Nephron progenitor cell (in vitro differentiated cells): ENCODE measurements at regions not wholly inside any gene's neighbourhood (a gene's known extent, or its start where the extent isn't known, plus 50 kb on each side); places are given as distances from the start of the nearest gene placed in this dataset.

ENCODE experiments used
- DNase-seq: peaks from one replicate; pipeline ENCODE4 v3.0.0; 2021
- H3K27ac Mint-ChIP-seq: 2 replicates; pipeline ENCODE4 v1.8.0; 2021; ENCODE audit warnings: mild to moderate bottlenecking, moderate library complexity, mixed read lengths
- H3K27me3 Mint-ChIP-seq: 2 replicates; pipeline ENCODE4 v1.8.0; 2021; ENCODE audit warnings: mild to moderate bottlenecking, low read depth, mixed read lengths; ENCODE audit not compliant: poor library complexity
- H3K36me3 Mint-ChIP-seq: 2 replicates; pipeline ENCODE4 v1.8.0; 2021; ENCODE audit warnings: low read depth, mixed read lengths
- H3K4me1 Mint-ChIP-seq: 2 replicates; pipeline ENCODE4 v1.8.0; 2021; ENCODE audit warnings: mixed read lengths
- H3K4me3 Mint-ChIP-seq: 2 replicates; pipeline ENCODE4 v1.8.0; 2021; ENCODE audit warnings: mild to moderate bottlenecking, moderate library complexity, mixed read lengths
- H3K9me3 Mint-ChIP-seq: 2 replicates; pipeline ENCODE4 v1.8.0; 2021; ENCODE audit warnings: mild to moderate bottlenecking, moderate library complexity, mixed read lengths
- CTCF ChIP-seq: fragments of 200-600 bp; sonication (generic); IDR thresholded peaks from 2 replicates; pipeline ENCODE4 v1.5.0; 2021; ENCODE audit warnings: antibody characterized with exemption

GRCh38 chr7:13442226-13442625 lies 547.2 kb downstream of the ETV1 start:
- no peak for TF ChIP-seq CTCF
- H3K27ac Mint-ChIP-seq: no peak overlapping the region
- no peaks in the 10 kb centered on the region for H3K36me3 Mint-ChIP-seq
- H3K4me1 Mint-ChIP-seq: no peaks in the 10 kb centered on the region
- H3K27me3 Mint-ChIP-seq: no peaks in the 10 kb centered on the region
- no peak overlapping the region for H3K4me3 Mint-ChIP-seq
- no peak for DNase-seq
- H3K9me3 Mint-ChIP-seq: no peaks in the 10 kb centered on the region

- no peak overlapping the region for H3K27ac Mint-ChIP-seq
- no peak for TF ChIP-seq CTCF
- H3K36me3 Mint-ChIP-seq: no peaks in the 10 kb centered on the region
- no peaks in the 10 kb centered on the region for H3K9me3 Mint-ChIP-seq
- H3K4me1 Mint-ChIP-seq: no peaks in the 10 kb centered on the region
- no peak for DNase-seq
- H3K27me3 Mint-ChIP-seq: no peaks in the 10 kb centered on the region
- H3K4me3 Mint-ChIP-seq: no peak overlapping the region
Observed at GRCh38 chr7:13447637-13448036, 541.8 kb downstream of the ETV1 start.

- TF ChIP-seq CTCF: no peak
- no peaks in the 10 kb centered on the region for H3K4me1 Mint-ChIP-seq
- no peak overlapping the region for H3K27ac Mint-ChIP-seq
- H3K4me3 Mint-ChIP-seq: no peak overlapping the region
- no peaks in the 10 kb centered on the region for H3K27me3 Mint-ChIP-seq
- no peaks in the 10 kb centered on the region for H3K9me3 Mint-ChIP-seq
- H3K36me3 Mint-ChIP-seq: no peaks in the 10 kb centered on the region
- DNase-seq: no peak
Observed at GRCh38 chr7:13448243-13448642, 541.2 kb downstream of the ETV1 start.

- H3K4me1 Mint-ChIP-seq: no peaks in the 10 kb centered on the region
- peak overlapping the region; percentile 36 for H3K27ac Mint-ChIP-seq
- no peak overlapping the region for H3K4me3 Mint-ChIP-seq
- no peaks in the 10 kb centered on the region for H3K36me3 Mint-ChIP-seq
- no peaks in the 10 kb centered on the region for H3K27me3 Mint-ChIP-seq
- TF ChIP-seq CTCF: no peak
- H3K9me3 Mint-ChIP-seq: no peaks in the 10 kb centered on the region
- no peak for DNase-seq
Observed at GRCh38 chr7:13449460-13449859, 540.0 kb downstream of the ETV1 start.

- H3K4me3 Mint-ChIP-seq: no peak overlapping the region
- H3K9me3 Mint-ChIP-seq: no peaks in the 10 kb centered on the region
- H3K4me1 Mint-ChIP-seq: no peaks in the 10 kb centered on the region
- H3K36me3 Mint-ChIP-seq: no peaks in the 10 kb centered on the region
- H3K27me3 Mint-ChIP-seq: no peaks in the 10 kb centered on the region
- DNase-seq: no peak
- H3K27ac Mint-ChIP-seq: no peak overlapping the region
- TF ChIP-seq CTCF: no peak
Observed at GRCh38 chr7:13454916-13455592, 534.4 kb downstream of the ETV1 start.

- DNase-seq: no peak
- Mint-ChIP-seq H3K9me3 (no peaks in the 10 kb centered on the region), H3K36me3 (no peaks in the 10 kb centered on the region), H3K4me3 (no peak overlapping the region), H3K4me1 (no peaks in the 10 kb centered on the region), H3K27me3 (no peaks in the 10 kb centered on the region), H3K27ac (no peak overlapping the region)
- TF ChIP-seq CTCF: no peak
Observed at GRCh38 chr7:13457790-13458189, 531.7 kb downstream of the ETV1 start.
